HG03175 (cell line): ENCODE measurements at regions not wholly inside any gene's neighbourhood (a gene's known extent, or its start where the extent isn't known, plus 50 kb on each side); places are given as distances from the start of the nearest gene placed in this dataset.

ENCODE experiments used
- ATAC-seq: cut with Tn5 transposase; IDR thresholded peaks from one replicate; pipeline ENCODE4 v1.9.1; 2021; ENCODE audit warnings: mild to moderate bottlenecking, moderate library complexity; ENCODE audit not compliant: unreplicated experiment

GRCh38 chr3:157639756-157640426 lies 136.7 kb upstream of the VEPH1 start:
- no peak for ATAC-seq

DNA sequence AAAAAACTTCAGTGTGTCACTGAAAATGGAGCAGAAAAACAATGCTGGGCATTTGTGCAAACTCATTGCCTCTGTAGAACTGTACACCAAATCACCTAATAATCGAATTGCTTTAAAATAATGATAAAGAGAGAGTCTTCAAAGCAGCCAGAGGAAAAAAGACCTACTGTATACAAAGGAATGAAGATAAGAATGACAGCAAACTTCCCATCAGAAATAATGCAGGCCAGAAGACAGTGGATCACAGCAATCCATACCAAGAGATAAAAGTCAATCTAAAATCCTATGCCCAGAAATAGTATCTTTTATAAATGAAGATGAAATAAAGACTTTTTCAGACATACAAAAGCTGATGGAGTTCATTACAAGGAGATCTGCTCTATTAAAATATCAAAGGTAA lies 134.7 kb upstream of the VEPH1 start:
- ATAC-seq = no peak

DNA sequence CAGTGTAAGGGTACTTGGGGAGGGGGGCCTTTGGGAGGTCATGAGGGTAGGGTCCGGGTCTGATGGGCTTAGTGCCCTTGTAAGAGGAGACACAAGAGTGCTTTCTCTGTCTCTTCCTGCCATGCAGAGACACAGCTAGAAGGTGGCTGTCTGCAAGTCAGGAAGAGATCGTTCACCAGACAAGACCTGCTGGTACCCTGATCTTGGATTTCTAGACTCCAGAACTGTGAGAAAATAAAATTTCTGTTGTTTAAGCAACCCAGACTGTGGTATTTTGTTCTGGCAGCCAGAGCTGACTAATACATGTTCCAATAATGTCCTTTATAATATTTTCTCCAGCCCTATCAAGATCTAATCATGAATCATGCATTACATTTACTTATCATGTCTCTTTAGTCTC lies 130.0 kb upstream of the VEPH1 start:
- ATAC-seq = no peak

DNA sequence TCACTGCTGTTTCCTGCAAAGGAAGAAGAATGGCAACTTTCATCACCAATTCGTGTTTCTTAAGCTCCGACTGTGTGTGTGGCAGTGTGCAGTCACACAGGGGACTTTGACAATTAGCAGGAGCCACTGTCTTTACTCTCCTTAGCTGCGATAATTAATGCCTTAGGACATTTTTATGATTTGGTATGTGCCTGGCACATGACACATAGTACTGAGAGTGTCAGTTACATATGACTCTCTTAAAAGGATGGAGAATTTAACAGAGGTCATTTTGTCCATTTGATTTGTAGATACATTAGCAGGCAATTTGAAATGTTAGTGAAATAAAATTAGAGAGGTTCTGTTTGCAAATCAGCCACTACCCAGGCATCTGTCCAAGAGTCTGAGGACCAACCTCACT lies 128.9 kb upstream of the VEPH1 start:
- ATAC-seq = no peak

DNA sequence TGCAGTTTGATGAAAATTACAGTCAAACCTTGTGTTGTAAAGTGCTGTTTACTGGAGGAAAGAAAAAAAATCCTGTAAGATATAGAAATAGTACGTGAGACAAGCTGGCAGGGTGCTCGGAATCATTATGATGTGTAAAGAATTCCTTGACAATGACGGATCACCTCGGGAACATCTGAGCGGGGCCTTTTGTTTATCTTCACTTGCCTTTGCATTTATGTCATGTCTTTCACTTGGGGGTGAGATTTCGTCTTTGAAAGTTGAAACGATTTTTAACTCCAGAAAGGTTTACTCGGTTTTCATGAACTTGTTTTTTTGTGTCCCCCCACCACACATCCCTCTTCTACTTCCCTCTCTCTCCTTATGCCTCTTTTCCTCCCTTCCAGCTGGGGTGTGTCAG lies 128.3 kb upstream of the VEPH1 start:
- ATAC-seq = no peak

DNA sequence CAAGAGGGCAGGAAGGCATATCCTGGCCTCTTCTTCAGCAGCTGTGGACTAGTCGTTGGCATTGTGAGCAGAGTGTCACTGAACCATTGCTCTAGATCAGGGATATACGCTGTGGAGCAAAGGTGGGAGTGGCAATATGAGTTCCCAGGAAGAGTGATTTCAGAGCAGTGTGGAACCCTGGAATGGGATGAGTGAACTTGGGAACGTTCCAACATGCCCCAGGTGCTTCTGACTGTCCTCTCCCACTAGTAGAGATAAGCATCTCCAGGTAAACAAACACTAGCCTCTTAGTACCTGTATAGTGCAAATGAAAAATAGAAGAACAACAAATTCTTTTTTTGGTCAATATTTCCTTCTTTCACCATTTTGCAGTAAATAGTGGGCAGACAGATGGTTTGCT lies 123.6 kb upstream of the VEPH1 start:
- no peak for ATAC-seq

GRCh38 chr3:157624801-157625200 lies 121.6 kb upstream of the VEPH1 start:
- no peak for ATAC-seq

GRCh38 chr3:157618886-157619285 lies 115.7 kb upstream of the VEPH1 start:
- ATAC-seq = no peak

- ATAC-seq = peak; percentile 79
These were observed 115.0 kb upstream of the VEPH1 start for GRCh38 chr3:157618075-157618760.

DNA sequence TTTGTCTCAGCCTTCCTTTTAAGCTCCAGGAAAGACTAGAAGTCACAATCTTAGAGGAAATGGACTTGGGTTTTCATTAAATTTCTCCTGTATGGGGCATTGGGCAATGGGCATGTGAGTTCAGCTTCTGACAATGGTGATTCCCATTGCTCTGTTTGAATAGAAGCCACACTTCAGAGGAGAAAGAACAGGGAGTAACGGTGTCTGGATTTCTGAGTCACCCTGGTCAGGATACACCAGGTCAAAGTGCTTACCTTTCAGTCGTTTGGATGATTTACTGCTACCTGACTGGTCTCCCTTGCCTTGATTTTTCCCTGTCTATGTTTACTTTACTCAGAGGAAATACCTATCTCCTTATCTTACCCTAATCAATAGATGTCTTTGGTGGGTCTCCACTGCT lies 111.7 kb upstream of the VEPH1 start:
- no peak for ATAC-seq

- no peak for ATAC-seq
These were observed 108.4 kb upstream of the VEPH1 start for GRCh38 chr3:157611536-157612076.

DNA sequence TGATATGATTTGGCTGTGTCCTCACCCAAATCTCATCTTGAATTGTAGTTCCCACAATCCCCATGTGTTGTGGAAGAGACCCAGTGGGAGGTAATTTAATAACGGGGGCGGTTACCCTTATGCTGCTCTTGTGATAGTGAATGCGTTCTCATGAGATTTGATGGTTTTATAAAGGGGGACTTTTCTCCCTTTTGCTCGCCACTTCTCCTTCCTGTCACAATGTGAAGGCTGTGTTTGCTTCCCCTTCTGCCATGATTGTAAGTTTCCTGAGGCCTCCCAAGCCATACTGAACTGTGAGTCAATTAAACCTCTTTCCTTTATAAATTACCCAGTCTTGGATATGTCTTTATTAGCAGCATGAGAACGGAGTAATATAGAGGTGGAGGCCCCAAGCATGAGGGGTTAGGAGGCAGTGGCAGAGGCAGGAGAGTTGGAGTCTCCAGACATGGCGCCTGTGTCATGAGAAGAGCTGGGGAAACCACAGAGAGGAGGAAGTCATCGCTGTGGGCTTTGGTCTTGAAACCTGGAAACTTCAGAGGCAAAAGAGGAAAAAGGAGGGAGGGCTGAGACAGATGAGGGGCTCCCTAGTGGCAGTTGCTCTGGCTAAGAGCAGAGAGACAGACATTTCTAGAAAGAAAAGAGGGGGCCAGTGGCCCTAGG lies 107.8 kb upstream of the VEPH1 start:
- no peak for ATAC-seq

GRCh38 chr3:157607826-157608405 lies 104.7 kb upstream of the VEPH1 start:
- no peak for ATAC-seq

- no peak for ATAC-seq
These were observed 103.6 kb upstream of the VEPH1 start for GRCh38 chr3:157606852-157607197.

DNA sequence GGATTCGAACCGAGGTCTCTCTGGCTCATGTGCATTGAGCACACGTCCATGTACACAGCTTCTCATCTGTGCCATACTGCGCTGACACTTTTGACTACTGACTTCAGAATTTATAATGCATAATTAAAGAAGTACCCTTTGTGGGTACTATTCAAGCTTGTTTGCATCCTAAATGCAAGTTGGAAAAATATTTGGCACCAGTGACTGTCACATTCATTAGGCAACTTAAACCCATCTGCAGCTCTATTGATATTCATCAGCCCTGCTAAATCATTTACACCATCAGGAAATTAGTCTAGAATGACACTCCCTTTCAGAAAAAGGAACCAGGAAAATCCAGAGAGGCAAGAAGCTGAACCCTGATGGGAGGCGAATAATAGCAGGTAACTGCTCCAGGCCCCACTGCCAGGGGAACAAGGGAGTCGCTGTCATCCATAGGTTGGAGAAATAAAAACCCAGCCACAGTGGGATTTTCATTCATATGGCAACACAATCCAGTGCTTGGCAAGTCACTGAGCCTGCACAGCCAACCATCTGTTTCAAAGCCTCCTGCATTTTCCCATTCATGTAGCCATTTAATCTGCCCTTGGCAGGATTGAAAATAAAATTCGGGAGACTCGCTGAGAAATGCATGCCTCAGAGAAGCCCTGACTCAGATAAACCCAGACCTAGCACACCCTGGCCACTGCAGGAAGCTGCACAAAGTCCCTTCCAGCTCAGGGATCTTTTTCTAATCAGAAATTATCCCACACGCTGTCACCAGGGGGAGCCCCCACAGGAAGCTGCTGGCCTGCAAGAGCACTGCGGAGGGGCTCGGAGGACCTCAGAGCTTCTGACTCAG lies 103.0 kb upstream of the VEPH1 start:
- peak; percentile 91 for ATAC-seq

- no peak for ATAC-seq
These were observed 102.1 kb upstream of the VEPH1 start for GRCh38 chr3:157605356-157605755.

GRCh38 chr3:157602424-157602823 lies 99.2 kb upstream of the VEPH1 start:
- no peak for ATAC-seq

DNA sequence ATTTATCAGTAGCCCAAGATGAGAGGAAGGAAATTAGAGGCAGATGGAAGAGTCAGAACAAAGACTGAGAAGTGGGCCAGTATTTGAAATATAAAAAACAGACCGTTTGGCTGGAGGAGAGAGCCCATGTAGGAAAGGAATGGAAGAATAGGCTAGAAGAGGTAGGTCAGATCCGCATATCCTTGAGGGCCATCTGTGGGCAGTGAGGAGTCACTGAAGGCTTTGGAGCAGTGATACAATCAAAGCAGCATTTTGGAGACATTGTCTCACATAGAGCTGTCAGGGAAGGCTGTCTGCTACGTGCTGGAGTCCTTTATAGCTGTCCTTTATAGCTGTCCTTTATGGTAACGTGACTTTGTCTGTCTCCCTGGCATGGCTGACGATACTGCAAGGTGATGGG lies 92.0 kb upstream of the VEPH1 start:
- no peak for ATAC-seq

DNA sequence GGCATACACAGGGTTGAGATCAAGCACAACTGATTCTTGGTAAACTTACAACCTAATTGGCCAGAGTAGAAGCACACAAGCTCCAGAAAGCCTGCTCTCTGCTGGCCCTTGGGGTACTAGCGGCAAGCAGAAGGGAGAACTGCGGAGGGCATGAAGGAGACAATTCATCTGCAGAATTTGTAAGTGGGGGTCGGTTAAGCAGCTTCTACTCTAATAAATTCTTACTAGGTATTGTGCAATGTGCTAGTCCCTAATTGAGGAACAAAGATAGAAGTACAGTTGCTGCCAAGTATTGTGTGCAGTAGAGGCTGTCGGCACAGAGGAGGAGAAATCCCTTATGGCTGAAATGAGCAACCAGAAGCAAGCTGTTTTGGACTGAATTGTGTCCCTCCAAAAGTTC lies 91.2 kb upstream of the VEPH1 start:
- no peak for ATAC-seq

- no peak for ATAC-seq
These were observed 89.6 kb upstream of the VEPH1 start for GRCh38 chr3:157592769-157593168.

DNA sequence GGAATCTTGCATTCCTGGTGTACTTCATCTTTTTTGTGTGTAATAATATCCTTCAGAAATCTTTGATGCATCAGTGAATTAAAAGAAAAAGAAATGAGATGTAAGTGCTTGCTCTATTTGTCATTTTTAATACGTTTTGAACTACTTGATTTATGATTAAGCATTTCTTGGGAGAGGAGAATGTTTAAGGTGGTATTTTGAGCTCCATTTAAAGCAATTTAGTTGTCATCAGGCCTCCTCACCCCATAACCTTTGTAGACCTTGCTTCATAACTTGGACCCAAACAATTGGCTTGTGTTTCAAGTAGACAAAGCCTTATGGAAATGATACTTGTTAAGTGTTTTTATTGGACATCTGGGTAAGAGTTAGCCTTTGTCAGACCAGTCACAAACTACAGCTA lies 87.1 kb upstream of the VEPH1 start:
- no peak for ATAC-seq
